ENCODE measurements at regions not wholly inside any gene's neighbourhood (a gene's known extent, or its start where the extent isn't known, plus 50 kb on each side); places are given as distances from the start of the nearest gene placed in this dataset.
A peak's percentile ranks its signal among the peaks of the same experiment; 100 is the strongest.

DNA sequence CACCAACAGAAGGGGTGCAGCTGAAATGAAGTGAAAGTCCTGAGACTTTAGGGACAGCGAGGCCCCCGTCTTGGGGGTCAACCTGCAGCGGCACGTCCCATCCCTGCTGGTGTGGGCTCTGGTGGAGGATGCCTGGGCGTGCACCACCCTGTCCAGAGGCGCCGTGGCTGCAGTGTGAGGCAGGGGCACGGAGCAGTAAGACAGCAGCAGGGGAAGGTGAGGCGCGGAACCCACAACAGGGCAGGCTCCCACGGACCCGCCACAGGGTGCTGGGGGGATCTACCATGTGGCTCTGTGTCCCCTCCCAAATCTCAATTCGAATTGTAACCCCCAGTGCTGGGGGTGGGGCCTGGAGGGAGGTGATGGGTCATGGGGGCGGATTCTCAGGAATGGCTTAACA is 158.6 kb downstream of the SHANK2 start:
- ChIA-PET CTCF (ENCODE audit: partially characterized antibody) (interaction anchor here (0.7 to 0.9 kb wide), 2 partner anchors 20 to 326 kb away, joined by 3 read pairs; no protein-coding TSS in a partner anchor), POLR2A (ENCODE audit: partially characterized antibody) (no interaction called here)
- 92% methylated on average over 14 of the region's 14 CpGs; no CpG with 5 or more reads in 1 of the 2 experiments for WGBS, 2 experiments (ENCODE audit: extremely low coverage in 1 of 2, insufficient coverage in 1 of 2, insufficient read length in 1 of 2, insufficient replicate concordance in 2 of 2, low coverage in 1 of 2, low lambda C conversion rate in 2 of 2, missing lambda C conversion rate in 1 of 2)
- DNase-seq (ENCODE audit: low read depth in 1 of 2, low spot score in 2 of 2) (no peak), FAIRE-seq (no peak)
- Histone ChIP-seq H3K79me2 (ENCODE audit: control insufficient read depth in 1 of 2, insufficient read depth in 2 of 2, low read length in 2 of 2) (peaks cover 0 to 5% of the 10 kb centered on the region in 2 experiments; a peak in 1 of 4 replicates), H3K23me2 (ENCODE audit: low read depth, low read length) (no peaks in the 10 kb centered on the region), H3K27ac (ENCODE audit: low read depth, low read length) (no peak overlapping the region), H2BK15ac (ENCODE audit: low read length) (no peak overlapping the region), H3K23ac (ENCODE audit: insufficient read length) (no peak overlapping the region), H3K4me2 (ENCODE audit: insufficient read depth in 1 of 2, low read depth in 2 of 2, low read length in 2 of 2) (no peak overlapping the region), H4K5ac (ENCODE audit: insufficient read length, low read depth, low read length) (no peak overlapping the region), H2BK5ac (ENCODE audit: low read depth, low read length) (no peak overlapping the region), H3K9ac (replicated peaks in 1 of 4; ENCODE audit: extremely low read depth in 1 of 4, low read depth in 3 of 4, low read length in 3 of 4) (no peak overlapping the region), H2AK5ac (ENCODE audit: low read depth, low read length) (no peak overlapping the region), H3K14ac (ENCODE audit: insufficient read length) (no peak overlapping the region), H3K4ac (replicated peaks; ENCODE audit: insufficient read length, low read depth, low read length) (no peak overlapping the region), H2BK120ac (replicated peaks; ENCODE audit: low read depth, low read length) (no peak overlapping the region), H3K56ac (replicated peaks; ENCODE audit: insufficient read length, low read depth, low read length) (no peak overlapping the region), H4K8ac (ENCODE audit: extremely low read depth, insufficient read depth, low read length) (peak overlapping the region; percentile 22; the same call in 1 of the 2 replicates), H3K79me1 (ENCODE audit: low read depth, low read length) (peaks cover 5% of the 10 kb centered on the region), H3K4me1 (replicated peaks in 1 of 4; ENCODE audit: control insufficient read depth in 3 of 4, insufficient read depth in 4 of 4, low read length in 3 of 4) (no peaks in the 10 kb centered on the region), H2AFZ (ENCODE audit: low read length) (no peak overlapping the region), H3K9me3 (ENCODE audit: insufficient read depth in 2 of 2, low read depth in 1 of 2, low read length in 1 of 2) (no peaks in the 10 kb centered on the region), H4K20me1 (replicated peaks in 1 of 2; ENCODE audit: control insufficient read depth in 1 of 2, insufficient read depth in 2 of 2, low read length in 2 of 2) (peaks cover 3 to 15% of the 10 kb centered on the region in 2 experiments), H4K91ac (replicated peaks; ENCODE audit: insufficient read length, low read length) (no peak overlapping the region), H3K27me3 (replicated peaks in 1 of 4; ENCODE audit: control insufficient read depth in 3 of 4, extremely low read depth in 1 of 4, insufficient read depth in 3 of 4, low read length in 3 of 4) (no peaks in the 10 kb centered on the region; a peak in 1 of 7 replicates), H3K36me3 (ENCODE audit: control insufficient read depth in 2 of 4, insufficient read depth in 4 of 4, low read length in 3 of 4) (peaks cover 0 to 27% (median 15%) of the 10 kb centered on the region in 4 experiments; a peak in 6 of 8 replicates), H3K18ac (ENCODE audit: extremely low read depth, low read length) (no peak overlapping the region), H2BK12ac (ENCODE audit: low read depth, low read length) (no peak overlapping the region), H3K4me3 (ENCODE audit: extremely low read depth in 1 of 4, insufficient read depth in 2 of 4, low read depth in 3 of 4, low read length in 4 of 4) (no peak overlapping the region), H2BK20ac (ENCODE audit: low read length) (no peak overlapping the region)
- TF ChIP-seq, protein P1, sequence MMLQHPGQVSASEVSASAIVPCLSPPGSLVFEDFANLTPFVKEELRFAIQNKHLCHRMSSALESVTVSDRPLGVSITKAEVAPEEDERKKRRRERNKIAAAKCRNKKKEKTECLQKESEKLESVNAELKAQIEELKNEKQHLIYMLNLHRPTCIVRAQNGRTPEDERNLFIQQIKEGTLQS (IDR thresholded peaks at IDR 0.05; ENCODE audit: insufficient read depth, low read depth, low read length), result no peak
- TF ChIP-seq PHF8 (conservative IDR thresholded peaks at IDR 0.05; ENCODE audit: low read depth, low read length) (no peak), RFX5 (IDR thresholded peaks at IDR 0.05; ENCODE audit: borderline replicate concordance, low read depth, low read length) (no peak)

Data from H1 (cell line).